OCI-LY7 (cell line): ENCODE measurements at regions not wholly inside any gene's neighbourhood (a gene's known extent, or its start where the extent isn't known, plus 50 kb on each side); places are given as distances from the start of the nearest gene placed in this dataset.
"Not testable (repeated sequence)": the region's sequence is repeated elsewhere in the genome, so short reads cannot be mapped to it uniquely, and the experiment has no call there.

Experiments
- BruUV-seq: library from RNA; stranded (reverse); fragments of 400-500 nt; replicated peaks from 2 replicates; lab custom pipeline; 2021; lab: Mats Ljungman, UMichigan
- CTCF ChIA-PET: fragments of 300-600 bp; sonication (Branson Sonifier 250); formaldehyde crosslinking; loops from one replicate; lab custom pipeline; 2022; ENCODE audit warnings: antibody characterized with exemption; ENCODE audit not compliant: unreplicated experiment; lab: Charles Lee
- POLR2A ChIA-PET: fragments of 300-600 bp; sonication (Branson Sonifier 250); formaldehyde crosslinking; loops from one replicate; lab custom pipeline; 2022; ENCODE audit warnings: antibody characterized with exemption; lab: Charles Lee
- DNase-seq: peaks from one replicate; pipeline ENCODE4 v3.0.0-alpha.2; 2015; ENCODE audit warnings: low spot score
- H2AFZ ChIP-seq: fragments of 200-600 bp; sonication (generic), shearing (Covaris generic); 2 replicates; pipeline ENCODE4 v1.6.1; 2014; ENCODE audit warnings: mild to moderate bottlenecking, antibody characterized with exemption, low read length, moderate library complexity
- H3K27ac ChIP-seq: fragments of 200-600 bp; sonication (generic); 2 replicates; pipeline ENCODE4 v1.5.1; 2014; ENCODE audit warnings: mixed run types, low read depth, mild to moderate bottlenecking, moderate library complexity, low read length, inconsistent platforms; ENCODE audit not compliant: poor library complexity, severe bottlenecking
- H3K36me3 ChIP-seq: fragments of 200-600 bp; sonication (generic); 2 replicates; pipeline ENCODE4 v1.6.1; 2014; ENCODE audit warnings: mild to moderate bottlenecking, antibody characterized with exemption, low read length, moderate library complexity, mixed read lengths; ENCODE audit not compliant: insufficient read depth
- H3K4me1 ChIP-seq: fragments of 200-600 bp; sonication (generic); 2 replicates; pipeline ENCODE4 v1.5.1; 2014; ENCODE audit warnings: mild to moderate bottlenecking, low read length; ENCODE audit not compliant: insufficient read depth, poor library complexity, severe bottlenecking
- H3K4me2 ChIP-seq: fragments of 200-600 bp; sonication (generic); 2 replicates; pipeline ENCODE4 v1.6.1; 2014; ENCODE audit warnings: mild to moderate bottlenecking, low read length
- H3K4me3 ChIP-seq: fragments of 200-600 bp; sonication (generic); 2 replicates; pipeline ENCODE4 v1.5.1; 2014; ENCODE audit warnings: mild to moderate bottlenecking, low read depth, low read length; ENCODE audit not compliant: poor library complexity, severe bottlenecking
- H3K79me2 ChIP-seq: fragments of 200-600 bp; sonication (generic); 2 replicates; pipeline ENCODE4 v1.6.1; 2016; ENCODE audit warnings: low read depth, mild to moderate bottlenecking, low read length, moderate library complexity, mixed read lengths; ENCODE audit not compliant: insufficient read depth
- H3K9me2 ChIP-seq: fragments of 200-600 bp; sonication (generic); 2 replicates; pipeline ENCODE4 v1.6.1; 2016; ENCODE audit warnings: mild to moderate bottlenecking, low read length, mixed read lengths; ENCODE audit not compliant: insufficient read depth
- H3K9me3 ChIP-seq: fragments of 200-600 bp; sonication (generic); 2 replicates; pipeline ENCODE4 v1.6.1; 2014; ENCODE audit warnings: mild to moderate bottlenecking, mixed run types, low read length, mixed read lengths
- H4K20me1 ChIP-seq: fragments of 200-600 bp; sonication (generic); 2 replicates; pipeline ENCODE4 v1.6.1; 2014; ENCODE audit warnings: mild to moderate bottlenecking, antibody characterized with exemption, low read length, moderate library complexity, mixed read lengths; ENCODE audit not compliant: insufficient read depth
- CTCF ChIP-seq: fragments of 200-600 bp; sonication (generic); conservative IDR thresholded peaks from 2 replicates; pipeline ENCODE4 v1.5.1; 2014; ENCODE audit warnings: mild to moderate bottlenecking, antibody characterized with exemption, low read length, moderate library complexity, mixed read lengths
- EZH2phosphoT487 ChIP-seq: fragments of 200-600 bp; sonication (generic); IDR thresholded peaks from 2 replicates; pipeline ENCODE4 v1.6.1; 2018; ENCODE audit warnings: low read depth, borderline replicate concordance, mild to moderate bottlenecking, mixed run types, antibody characterized with exemption, low read length, moderate library complexity, mixed read lengths
- intact Hi-C: fragments of 100-400 bp; cut with micrococcal nuclease; formaldehyde crosslinking; loops from one replicate; pipeline ENCODE4 v1.10.0; 2022; ENCODE audit not compliant: unreplicated experiment

- Histone ChIP-seq H3K4me2 (no peak overlapping the region), H2AFZ (no peak overlapping the region), H3K36me3 (no peaks in the 10 kb centered on the region), H3K27ac (no peak overlapping the region), H3K9me2 (no peaks in the 10 kb centered on the region), H3K79me2 (no peaks in the 10 kb centered on the region), H3K9me3 (no peaks in the 10 kb centered on the region), H3K4me1 (no peaks in the 10 kb centered on the region), H4K20me1 (no peaks in the 10 kb centered on the region), H3K4me3 (no peak overlapping the region)
- no peak for DNase-seq
- BruUV-seq, result no TSS peak
- intact Hi-C loops, result no loop called here
- CTCF ChIA-PET, result no interaction called here
- POLR2A ChIA-PET, result no interaction called here
- no peak for TF ChIP-seq EZH2phosphoT487
- no peak for TF ChIP-seq CTCF
These were observed 310.9 kb downstream of the ADGRD1 start for GRCh38 chr12:131264635-131265034.

GRCh38 chr12:131266591-131267467 lies 313.1 kb downstream of the ADGRD1 start:
- Histone ChIP-seq H4K20me1 (no peaks in the 10 kb centered on the region), H3K79me2 (no peaks in the 10 kb centered on the region), H3K36me3 (no peaks in the 10 kb centered on the region), H2AFZ (no peak overlapping the region), H3K4me1 (no peaks in the 10 kb centered on the region), H3K4me2 (no peak overlapping the region), H3K9me3 (no peaks in the 10 kb centered on the region), H3K9me2 (no peaks in the 10 kb centered on the region), H3K27ac (no peak overlapping the region), H3K4me3 (no peak overlapping the region)
- ChIA-PET CTCF (no interaction called here), POLR2A (interaction anchor here (0.6 kb wide), 1 partner anchor 1084 kb away, joined by 3 read pairs; no protein-coding TSS in a partner anchor)
- TF ChIP-seq EZH2phosphoT487 (no peak), CTCF (no peak)
- no peak for DNase-seq
- intact Hi-C loops, result no loop called here
- BruUV-seq, result no TSS peak

GRCh38 chr12:131267576-131267975 lies 313.9 kb downstream of the ADGRD1 start:
- H3K27ac ChIP-seq, result no peak overlapping the region
- H2AFZ ChIP-seq, result no peak overlapping the region
- H3K9me2 ChIP-seq, result no peaks in the 10 kb centered on the region
- no peak overlapping the region for H3K4me3 ChIP-seq
- intact Hi-C loops, result no loop called here
- DNase-seq, result no peak
- H3K9me3 ChIP-seq, result no peaks in the 10 kb centered on the region
- no peaks in the 10 kb centered on the region for H3K36me3 ChIP-seq
- H3K79me2 ChIP-seq, result no peaks in the 10 kb centered on the region
- H3K4me1 ChIP-seq, result no peaks in the 10 kb centered on the region
- no peaks in the 10 kb centered on the region for H4K20me1 ChIP-seq
- ChIA-PET POLR2A (no interaction called here), CTCF (no interaction called here)
- BruUV-seq, result no TSS peak
- H3K4me2 ChIP-seq, result no peak overlapping the region
- TF ChIP-seq EZH2phosphoT487, result no peak
- TF ChIP-seq CTCF, result no peak

GRCh38 chr12:131268123-131268522 lies 314.4 kb downstream of the ADGRD1 start:
- not testable (repeated sequence) for DNase-seq

More at GRCh38 chr12:131268123-131268522, 314.4 kb downstream of the ADGRD1 start:
- H3K36me3 ChIP-seq, H3K27ac ChIP-seq, H4K20me1 ChIP-seq, H3K4me3 ChIP-seq, H2AFZ ChIP-seq, CTCF ChIA-PET, H3K4me2 ChIP-seq, H3K9me2 ChIP-seq, H3K79me2 ChIP-seq, H3K4me1 ChIP-seq, POLR2A ChIA-PET, intact Hi-C loops, BruUV-seq, H3K9me3 ChIP-seq: not testable (repeated sequence)
